VCaP (cell line): ENCODE measurements at regions not wholly inside any gene's neighbourhood (a gene's known extent, or its start where the extent isn't known, plus 50 kb on each side); places are given as distances from the start of the nearest gene placed in this dataset.
"Not testable (repeated sequence)": the region's sequence is repeated elsewhere in the genome, so short reads cannot be mapped to it uniquely, and the experiment has no call there.

Source experiments
- H3K27ac ChIP-seq: fragments of 450-650 bp; 2 replicates; pipeline ENCODE4 v1.5.1; 2017
- CTCF ChIP-seq: fragments of 450-650 bp; conservative IDR thresholded peaks from 2 replicates; pipeline ENCODE4 v1.5.1; 2017; ENCODE audit warnings: mild to moderate bottlenecking, moderate library complexity

GRCh38 chr2:187206471-187206870 lies 241.6 kb downstream of the CALCRL start:
- H3K27ac ChIP-seq, result no peak overlapping the region
- TF ChIP-seq CTCF, result no peak

GRCh38 chr2:187206071-187206470 lies 242.0 kb downstream of the CALCRL start:
- H3K27ac ChIP-seq, result no peak overlapping the region
- TF ChIP-seq CTCF, result no peak

GRCh38 chr2:187198136-187198535 lies 249.9 kb downstream of the CALCRL start:
- no peak for TF ChIP-seq CTCF
- H3K27ac ChIP-seq, result no peak overlapping the region

- no peak overlapping the region for H3K27ac ChIP-seq
Measured at GRCh38 chr2:187194049-187194448, 254.0 kb downstream of the CALCRL start.

GRCh38 chr2:187188783-187189631 lies 259.0 kb downstream of the CALCRL start:
- H3K27ac ChIP-seq, result no peak overlapping the region
- TF ChIP-seq CTCF, result no peak

More at GRCh38 chr2:187194049-187194448, 254.0 kb downstream of the CALCRL start:
- no peak for TF ChIP-seq CTCF

GRCh38 chr2:187187519-187187918 lies 260.5 kb downstream of the CALCRL start:
- no peak for TF ChIP-seq CTCF
- H3K27ac ChIP-seq, result no peak overlapping the region

- TF ChIP-seq CTCF, result no peak
- H3K27ac ChIP-seq, result no peak overlapping the region
Measured at GRCh38 chr2:187180529-187180928, 267.5 kb downstream of the CALCRL start.

- H3K27ac ChIP-seq, result not testable (repeated sequence)
Measured at GRCh38 chr2:187178876-187179275, 269.2 kb downstream of the CALCRL start.
